Keratinocyte (primary cell): ENCODE measurements at regions not wholly inside any gene's neighbourhood (a gene's known extent, or its start where the extent isn't known, plus 50 kb on each side); places are given as distances from the start of the nearest gene placed in this dataset.

ENCODE experiments used
- DNase-seq: peaks from one replicate; pipeline ENCODE4 v3.0.0-alpha.2; 2011; ENCODE audit warnings: low read depth, missing footprints, low spot score
- FAIRE-seq: peaks from 2 replicates; lab custom pipeline; 2011; peaks lifted over from hg19 to GRCh38; lab: Jason Lieb, UNC
- H2AFZ ChIP-seq: 2 replicates; pipeline ENCODE4 v1.6.0; 2012; ENCODE audit warnings: low read length, control low read depth, inconsistent platforms; ENCODE audit not compliant: control insufficient read depth
- H3K27ac ChIP-seq: 2 replicates; pipeline ENCODE4 v1.5.1; 2011; ENCODE audit warnings: low read length; ENCODE audit not compliant: control insufficient read depth, insufficient read depth
- H3K27me3 ChIP-seq: 3 replicates; pipeline ENCODE4 v1.6.0; 2011; ENCODE audit warnings: low read length; ENCODE audit not compliant: control insufficient read depth, insufficient read depth; ENCODE audit errors: extremely low read depth
- H3K36me3 ChIP-seq, 2 experiments: 2 replicates in 1 of 2; 3 replicates in 1 of 2; pipeline ENCODE4 v1.5.1; 2011; ENCODE audit warnings: low read length in 2 of 2, mild to moderate bottlenecking in 1 of 2; ENCODE audit not compliant: control insufficient read depth in 2 of 2, insufficient read depth in 2 of 2; ENCODE audit errors: extremely low read depth in 1 of 2
- H3K4me1 ChIP-seq: 3 replicates; pipeline ENCODE4 v1.5.1; 2011; ENCODE audit warnings: low read length; ENCODE audit not compliant: control insufficient read depth, insufficient read depth; ENCODE audit errors: extremely low read depth
- H3K4me2 ChIP-seq: 3 replicates; pipeline ENCODE4 v1.6.0; 2011; ENCODE audit warnings: low read depth, low read length; ENCODE audit not compliant: control insufficient read depth, insufficient read depth; ENCODE audit errors: extremely low read depth
- H3K4me3 ChIP-seq, 3 experiments: fragments of 200-600 bp in 1 of 3; sonication (generic) in 1 of 3; 2 replicates in 2 of 3; 3 replicates in 1 of 3; pipeline ENCODE4 v1.5.1; 2011 to 2016; ENCODE audit warnings: low read length in 3 of 3, mild to moderate bottlenecking in 3 of 3, control low read depth in 2 of 3, inconsistent platforms in 1 of 3, low read depth in 1 of 3, mixed read lengths in 1 of 3, mixed run types in 1 of 3, moderate library complexity in 1 of 3; ENCODE audit not compliant: control insufficient read depth in 2 of 3, insufficient read depth in 2 of 3; ENCODE audit errors: extremely low read depth in 1 of 3
- H3K79me2 ChIP-seq: 2 replicates; pipeline ENCODE4 v1.6.0; 2012; ENCODE audit warnings: low read length; ENCODE audit not compliant: control insufficient read depth, insufficient read depth
- H3K9ac ChIP-seq: 3 replicates; pipeline ENCODE4 v1.6.0; 2011; ENCODE audit warnings: low read length; ENCODE audit not compliant: control insufficient read depth, insufficient read depth; ENCODE audit errors: extremely low read depth
- H3K9me1 ChIP-seq: 3 replicates; pipeline ENCODE4 v1.6.0; 2011; ENCODE audit warnings: low read length; ENCODE audit not compliant: control insufficient read depth, insufficient read depth; ENCODE audit errors: extremely low read depth
- H3K9me3 ChIP-seq: 2 replicates; pipeline ENCODE4 v1.5.1; 2012; ENCODE audit warnings: low read depth, low read length; ENCODE audit not compliant: control insufficient read depth
- H4K20me1 ChIP-seq: 3 replicates; pipeline ENCODE4 v1.6.0; 2011; ENCODE audit warnings: low read length; ENCODE audit not compliant: control insufficient read depth, insufficient read depth; ENCODE audit errors: extremely low read depth
- CTCF ChIP-seq, 3 experiments: IDR thresholded peaks in 1 of 3; conservative IDR thresholded peaks in 1 of 3; optimal IDR thresholded peaks in 1 of 3; 2 replicates in 2 of 3; 3 replicates in 1 of 3; pipeline versions ENCODE3 to v1.5.1; 2011; ENCODE audit warnings: low read length in 3 of 3, mild to moderate bottlenecking in 3 of 3, moderate library complexity in 2 of 3, control low read depth in 1 of 3, inconsistent platforms in 1 of 3; ENCODE audit not compliant: insufficient read depth in 2 of 3; ENCODE audit errors: extremely low read depth in 1 of 3
- EZH2 ChIP-seq: IDR thresholded peaks from one replicate; pipeline ENCODE4 v1.6.1; 2012; ENCODE audit warnings: inconsistent platforms, mild to moderate bottlenecking, low read length, moderate library complexity
- dilution Hi-C: fragments of 300-500 bp; cut with MboI; formaldehyde crosslinking; loops from one replicate; pipeline ENCODE4 v1.7.0; 2020; ENCODE audit warnings: low sequenced_read_pairs; ENCODE audit not compliant: extremely low pct_ligation_motif_present

DNA sequence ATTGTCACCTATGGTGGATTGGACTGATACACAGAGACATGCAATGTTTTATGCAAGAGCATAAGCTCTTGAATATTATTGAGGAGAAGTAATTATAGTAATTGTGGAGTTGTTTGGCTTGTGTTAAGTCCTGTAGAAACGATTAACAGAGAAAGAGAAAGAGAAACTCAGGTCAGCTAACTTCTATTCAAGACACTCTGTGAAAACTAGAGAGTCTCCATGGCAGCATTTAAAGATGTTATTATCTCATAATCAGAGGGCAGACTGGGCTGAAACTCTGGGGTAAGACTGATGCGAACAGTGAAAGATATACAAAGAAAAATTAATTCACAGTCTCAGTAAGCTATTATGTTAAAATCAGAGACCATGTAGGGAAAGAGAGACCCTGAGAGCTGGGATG lies 625.7 kb downstream of the FAT4 start:
- H3K9ac ChIP-seq = no peak overlapping the region

DNA sequence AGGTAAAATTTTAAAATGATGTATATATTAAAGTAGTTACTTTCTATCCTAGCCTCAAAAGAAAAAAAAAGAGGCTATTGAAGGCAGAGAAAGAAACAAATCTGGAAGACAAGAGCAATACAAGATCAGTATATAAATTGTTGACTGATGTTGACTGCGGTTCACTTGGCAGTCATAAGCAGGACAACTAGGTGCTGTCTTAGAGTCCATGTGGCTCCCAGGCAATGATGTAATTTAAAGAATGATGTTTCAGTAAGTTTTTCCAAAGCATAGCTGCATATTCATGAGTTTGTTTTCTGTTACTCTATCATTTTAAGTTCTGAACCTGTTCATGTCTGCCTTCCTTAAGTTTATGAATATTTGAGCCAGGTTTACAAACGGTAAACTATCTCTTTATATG lies 630.2 kb downstream of the FAT4 start:
- Histone ChIP-seq H3K27me3 (no peaks in the 10 kb centered on the region), H3K79me2 (no peaks in the 10 kb centered on the region), H3K9me1 (no peaks in the 10 kb centered on the region), H3K9me3 (no peaks in the 10 kb centered on the region), H3K4me1 (no peaks in the 10 kb centered on the region), H3K36me3 (no peaks in the 10 kb centered on the region), H3K4me3 (no peak overlapping the region), H4K20me1 (no peaks in the 10 kb centered on the region), H3K4me2 (no peak overlapping the region), H2AFZ (no peak overlapping the region), H3K9ac (no peak overlapping the region), H3K27ac (no peak overlapping the region)
- dilution Hi-C loops = no loop called here
- FAIRE-seq (no peak), DNase-seq (no peak)
- TF ChIP-seq EZH2 (no peak), CTCF (optimal IDR thresholded peaks at IDR 0.05 in 1 of 3, IDR thresholded peaks at IDR 0.05 in 1 of 3, conservative IDR thresholded peaks at IDR 0.05 in 1 of 3; ENCODE audit: extremely low read depth in 1 of 3, insufficient read depth in 2 of 3, low read length in 3 of 3) (no peak)

More for the DNA sequence above, 625.7 kb downstream of the FAT4 start:
- Histone ChIP-seq H3K9me3 (no peaks in the 10 kb centered on the region), H3K4me3 (no peak overlapping the region), H4K20me1 (no peaks in the 10 kb centered on the region), H3K4me2 (no peak overlapping the region), H3K79me2 (no peaks in the 10 kb centered on the region), H2AFZ (no peak overlapping the region), H3K27me3 (no peaks in the 10 kb centered on the region), H3K27ac (no peak overlapping the region), H3K36me3 (no peaks in the 10 kb centered on the region), H3K9me1 (no peaks in the 10 kb centered on the region), H3K4me1 (no peaks in the 10 kb centered on the region)
- TF ChIP-seq EZH2 = no peak
- no peak for TF ChIP-seq CTCF (optimal IDR thresholded peaks at IDR 0.05 in 1 of 3, IDR thresholded peaks at IDR 0.05 in 1 of 3, conservative IDR thresholded peaks at IDR 0.05 in 1 of 3; ENCODE audit: extremely low read depth in 1 of 3, insufficient read depth in 2 of 3, low read length in 3 of 3)
- FAIRE-seq (no peak), DNase-seq (no peak)
- dilution Hi-C loops = no loop called here
